SK-N-SH treated with all-trans-retinoic acid at 6 μM for 48 hours (cell line): ENCODE measurements at regions not wholly inside any gene's neighbourhood (a gene's known extent, or its start where the extent isn't known, plus 50 kb on each side); places are given as distances from the start of the nearest gene placed in this dataset.
A peak's percentile ranks its signal among the peaks of the same experiment; 100 is the strongest.

Experiments used
- ATAC-seq: fragments of 200-7000 bp; cut with Tn5 transposase; 3 replicates; pipeline ENCODE4 v1.9.1; 2020; ENCODE audit warnings: mild to moderate bottlenecking, moderate library complexity
- BACH2 ChIP-seq: fragments of 250-450 bp; sonication (Bioruptor Pico); IDR thresholded peaks from 2 replicates; pipeline ENCODE4 v1.9.0; 2021; ENCODE audit warnings: mild to moderate bottlenecking, borderline replicate concordance
- CSDC2 ChIP-seq: fragments of 250-450 bp; sonication (Bioruptor Pico); IDR thresholded peaks from 2 replicates; pipeline ENCODE4 v1.5.0; 2020; ENCODE audit warnings: mild to moderate bottlenecking, moderate library complexity
- ESRRG ChIP-seq: fragments of 250-450 bp; sonication (Bioruptor Pico); IDR thresholded peaks from 2 replicates; pipeline ENCODE4 v1.6.1; 2021; ENCODE audit warnings: mild to moderate bottlenecking
- GLIS3 ChIP-seq: fragments of 250-450 bp; sonication (Bioruptor Pico); IDR thresholded peaks from 2 replicates; pipeline ENCODE4 v1.5.0; 2020; ENCODE audit warnings: mild to moderate bottlenecking, moderate library complexity
- ISL1 ChIP-seq: fragments of 250-450 bp; sonication (Bioruptor Pico); IDR thresholded peaks from 2 replicates; pipeline ENCODE4 v2.1.2; 2022; ENCODE audit warnings: mild to moderate bottlenecking, moderate library complexity
- OSR1 ChIP-seq: fragments of 250-450 bp; sonication (Bioruptor Pico); IDR thresholded peaks from 2 replicates; pipeline ENCODE4 v1.8.0; 2022; ENCODE audit warnings: moderate library complexity, mild to moderate bottlenecking, inconsistent platforms
- PPARA ChIP-seq: fragments of 250-450 bp; sonication (Bioruptor Pico); IDR thresholded peaks from 2 replicates; pipeline ENCODE4 v1.5.0; 2020; ENCODE audit warnings: mild to moderate bottlenecking, borderline replicate concordance
- SNAI2 ChIP-seq: fragments of 250-450 bp; sonication (Bioruptor Pico); IDR thresholded peaks from 2 replicates; pipeline ENCODE4 v1.5.0; 2020; ENCODE audit warnings: mild to moderate bottlenecking, moderate library complexity
- TCF4 ChIP-seq: fragments of 250-450 bp; sonication (Bioruptor Pico); IDR thresholded peaks from 2 replicates; pipeline ENCODE4 v1.8.0; 2021; ENCODE audit warnings: mild to moderate bottlenecking, moderate library complexity, borderline replicate concordance
- TOX ChIP-seq: fragments of 250-450 bp; sonication (Bioruptor Pico); IDR thresholded peaks from 2 replicates; pipeline ENCODE4 v1.8.0; 2021; ENCODE audit warnings: mild to moderate bottlenecking, moderate library complexity, borderline replicate concordance
- ZFP3 ChIP-seq: fragments of 250-450 bp; sonication (Bioruptor Pico); IDR thresholded peaks from 2 replicates; pipeline ENCODE4 v1.5.0; 2020; ENCODE audit warnings: mild to moderate bottlenecking, moderate library complexity
- ZNF565 ChIP-seq: fragments of 450-650 bp; formaldehyde crosslinking; conservative IDR thresholded peaks from 2 replicates; pipeline ENCODE4 v1.5.0; 2020; ENCODE audit warnings: low read depth, mild to moderate bottlenecking, moderate library complexity
- ZNF70 ChIP-seq: fragments of 450-650 bp; formaldehyde crosslinking; IDR thresholded peaks from 2 replicates; pipeline ENCODE4 v1.5.0; 2020; ENCODE audit warnings: mild to moderate bottlenecking, moderate library complexity
- ZNF8 ChIP-seq: fragments of 450-650 bp; formaldehyde crosslinking; IDR thresholded peaks from 2 replicates; pipeline ENCODE4 v1.5.0; 2020; ENCODE audit warnings: mild to moderate bottlenecking, moderate library complexity
- TF ChIP-seq, protein P1 (sequence below): fragments of 250-450 bp; sonication (Bioruptor Pico); IDR thresholded peaks from 2 replicates; pipeline ENCODE4 v1.5.0; 2020; ENCODE audit warnings: mild to moderate bottlenecking, moderate library complexity
- TF ChIP-seq, protein P2 (sequence below): fragments of 250-450 bp; sonication (Bioruptor Pico); IDR thresholded peaks from 2 replicates; pipeline ENCODE4 v1.5.1; 2020; ENCODE audit warnings: low read depth, mild to moderate bottlenecking, moderate library complexity
- TF ChIP-seq, protein P3 (sequence below): fragments of 250-450 bp; sonication (Bioruptor Pico); IDR thresholded peaks from 2 replicates; pipeline ENCODE4 v1.8.0; 2020; ENCODE audit warnings: mild to moderate bottlenecking, moderate library complexity, borderline replicate concordance
- TF ChIP-seq, protein P4 (sequence below): fragments of 250-450 bp; sonication (Bioruptor Pico); IDR thresholded peaks from 2 replicates; pipeline ENCODE4 v1.5.1; 2021; ENCODE audit warnings: mild to moderate bottlenecking, moderate library complexity
- TF ChIP-seq, protein P5 (sequence below): fragments of 250-450 bp; sonication (Bioruptor Pico); IDR thresholded peaks from 2 replicates; pipeline ENCODE4 v1.8.0; 2021; ENCODE audit warnings: low read depth, mild to moderate bottlenecking, moderate library complexity, borderline replicate concordance

DNA sequence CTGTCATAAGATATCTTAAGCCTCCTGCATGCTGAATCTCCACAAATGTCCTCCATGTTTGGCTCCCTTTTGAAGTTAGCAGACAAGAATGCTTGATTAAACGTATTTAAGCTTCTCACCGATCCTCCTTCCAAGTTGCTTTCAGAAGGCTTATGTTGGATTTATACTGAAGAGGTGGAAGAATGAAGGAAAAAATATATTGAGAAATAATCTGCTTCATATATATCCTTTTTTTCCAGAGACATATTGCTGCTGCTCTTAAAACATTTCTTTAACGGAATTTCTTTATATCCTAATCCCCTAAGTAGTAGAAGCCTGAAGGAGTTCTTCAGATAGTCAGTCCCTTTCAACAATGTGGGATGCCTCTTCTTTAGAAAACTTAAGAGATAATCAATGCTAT lies 329.0 kb upstream of the MARCKS start:
- ATAC-seq: no peak

DNA sequence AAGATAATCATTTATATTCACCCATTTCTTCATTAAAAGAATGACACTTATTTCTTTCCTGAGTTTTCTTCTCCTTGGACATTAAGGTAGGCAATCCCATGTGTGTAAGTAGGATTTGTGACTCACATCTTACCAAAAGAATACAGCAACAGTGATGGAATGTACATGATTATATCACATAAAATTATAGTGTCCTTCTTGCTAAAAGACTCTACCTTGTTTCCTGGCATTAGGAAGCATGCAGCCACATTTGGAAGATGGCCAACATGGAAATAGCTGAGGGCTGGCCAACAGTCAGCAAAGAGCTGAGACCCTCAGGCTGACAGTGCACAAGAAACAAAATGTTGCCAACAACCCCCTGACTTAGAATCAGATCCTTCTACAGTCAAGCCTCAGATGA lies 327.9 kb upstream of the MARCKS start:
- ATAC-seq: peak; percentile 62; the same call in 2 of the 3 replicates
- 0 out of 2 replicates have a peak, but pooled peaks have one; percentile 19 for TF ChIP-seq ISL1 (CRISPR knock-in tag)
- no peak for TF ChIP-seq ZNF565 (CRISPR knock-in tag)
- no peak for TF ChIP-seq GLIS3 (CRISPR knock-in tag)

More for the DNA sequence above, 329.0 kb upstream of the MARCKS start:
- TF ChIP-seq, protein P1, sequence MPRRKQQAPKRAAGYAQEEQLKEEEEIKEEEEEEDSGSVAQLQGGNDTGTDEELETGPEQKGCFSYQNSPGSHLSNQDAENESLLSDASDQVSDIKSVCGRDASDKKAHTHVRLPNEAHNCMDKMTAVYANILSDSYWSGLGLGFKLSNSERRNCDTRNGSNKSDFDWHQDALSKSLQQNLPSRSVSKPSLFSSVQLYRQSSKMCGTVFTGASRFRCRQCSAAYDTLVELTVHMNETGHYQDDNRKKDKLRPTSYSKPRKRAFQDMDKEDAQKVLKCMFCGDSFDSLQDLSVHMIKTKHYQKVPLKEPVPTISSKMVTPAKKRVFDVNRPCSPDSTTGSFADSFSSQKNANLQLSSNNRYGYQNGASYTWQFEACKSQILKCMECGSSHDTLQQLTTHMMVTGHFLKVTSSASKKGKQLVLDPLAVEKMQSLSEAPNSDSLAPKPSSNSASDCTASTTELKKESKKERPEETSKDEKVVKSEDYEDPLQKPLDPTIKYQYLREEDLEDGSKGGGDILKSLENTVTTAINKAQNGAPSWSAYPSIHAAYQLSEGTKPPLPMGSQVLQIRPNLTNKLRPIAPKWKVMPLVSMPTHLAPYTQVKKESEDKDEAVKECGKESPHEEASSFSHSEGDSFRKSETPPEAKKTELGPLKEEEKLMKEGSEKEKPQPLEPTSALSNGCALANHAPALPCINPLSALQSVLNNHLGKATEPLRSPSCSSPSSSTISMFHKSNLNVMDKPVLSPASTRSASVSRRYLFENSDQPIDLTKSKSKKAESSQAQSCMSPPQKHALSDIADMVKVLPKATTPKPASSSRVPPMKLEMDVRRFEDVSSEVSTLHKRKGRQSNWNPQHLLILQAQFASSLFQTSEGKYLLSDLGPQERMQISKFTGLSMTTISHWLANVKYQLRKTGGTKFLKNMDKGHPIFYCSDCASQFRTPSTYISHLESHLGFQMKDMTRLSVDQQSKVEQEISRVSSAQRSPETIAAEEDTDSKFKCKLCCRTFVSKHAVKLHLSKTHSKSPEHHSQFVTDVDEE: no peak
- TF ChIP-seq ISL1 (CRISPR knock-in tag) (no peak), PPARA (CRISPR knock-in tag) (no peak), ESRRG (CRISPR knock-in tag) (no peak), TOX (CRISPR knock-in tag) (no peak), ZNF8 (no peak), ZFP3 (CRISPR knock-in tag) (no peak), GLIS3 (CRISPR knock-in tag) (no peak), ZNF70 (CRISPR knock-in tag) (no peak), BACH2 (CRISPR knock-in tag) (no peak)
- TF ChIP-seq, protein P2, sequence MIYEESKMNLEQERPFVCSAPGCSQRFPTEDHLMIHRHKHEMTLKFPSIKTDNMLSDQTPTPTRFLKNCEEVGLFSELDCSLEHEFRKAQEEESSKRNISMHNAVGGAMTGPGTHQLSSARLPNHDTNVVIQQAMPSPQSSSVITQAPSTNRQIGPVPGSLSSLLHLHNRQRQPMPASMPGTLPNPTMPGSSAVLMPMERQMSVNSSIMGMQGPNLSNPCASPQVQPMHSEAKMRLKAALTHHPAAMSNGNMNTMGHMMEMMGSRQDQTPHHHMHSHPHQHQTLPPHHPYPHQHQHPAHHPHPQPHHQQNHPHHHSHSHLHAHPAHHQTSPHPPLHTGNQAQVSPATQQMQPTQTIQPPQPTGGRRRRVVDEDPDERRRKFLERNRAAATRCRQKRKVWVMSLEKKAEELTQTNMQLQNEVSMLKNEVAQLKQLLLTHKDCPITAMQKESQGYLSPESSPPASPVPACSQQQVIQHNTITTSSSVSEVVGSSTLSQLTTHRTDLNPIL (CRISPR knock-in tag): no peak

DNA sequence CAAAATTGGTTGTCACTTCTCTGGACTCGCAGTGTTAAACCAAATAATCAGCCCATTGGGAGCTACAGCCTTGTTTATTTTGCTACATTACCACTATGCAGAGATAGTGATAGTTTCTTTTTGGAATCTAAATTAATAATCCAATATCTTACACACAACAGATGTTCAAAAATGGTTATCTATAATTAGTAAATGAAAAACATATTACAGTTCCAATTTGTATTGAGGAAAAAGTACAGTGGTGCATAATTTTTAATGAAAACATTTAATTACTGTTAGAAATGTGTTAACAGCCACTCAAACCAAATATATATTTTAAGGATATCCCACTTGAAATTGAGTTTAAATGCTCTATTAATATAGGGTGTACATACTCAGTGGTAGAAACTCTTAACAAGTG lies 327.3 kb upstream of the MARCKS start:
- TF ChIP-seq TCF4 (CRISPR knock-in tag) (peak; percentile 96), PPARA (CRISPR knock-in tag) (no peak)
- TF ChIP-seq, protein P1: 0 out of 2 replicates have a peak, but pooled peaks have one; percentile 19
- TF ChIP-seq, protein P3, sequence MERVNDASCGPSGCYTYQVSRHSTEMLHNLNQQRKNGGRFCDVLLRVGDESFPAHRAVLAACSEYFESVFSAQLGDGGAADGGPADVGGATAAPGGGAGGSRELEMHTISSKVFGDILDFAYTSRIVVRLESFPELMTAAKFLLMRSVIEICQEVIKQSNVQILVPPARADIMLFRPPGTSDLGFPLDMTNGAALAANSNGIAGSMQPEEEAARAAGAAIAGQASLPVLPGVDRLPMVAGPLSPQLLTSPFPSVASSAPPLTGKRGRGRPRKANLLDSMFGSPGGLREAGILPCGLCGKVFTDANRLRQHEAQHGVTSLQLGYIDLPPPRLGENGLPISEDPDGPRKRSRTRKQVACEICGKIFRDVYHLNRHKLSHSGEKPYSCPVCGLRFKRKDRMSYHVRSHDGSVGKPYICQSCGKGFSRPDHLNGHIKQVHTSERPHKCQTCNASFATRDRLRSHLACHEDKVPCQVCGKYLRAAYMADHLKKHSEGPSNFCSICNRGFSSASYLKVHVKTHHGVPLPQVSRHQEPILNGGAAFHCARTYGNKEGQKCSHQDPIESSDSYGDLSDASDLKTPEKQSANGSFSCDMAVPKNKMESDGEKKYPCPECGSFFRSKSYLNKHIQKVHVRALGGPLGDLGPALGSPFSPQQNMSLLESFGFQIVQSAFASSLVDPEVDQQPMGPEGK: no peak
- no peak for ATAC-seq

DNA sequence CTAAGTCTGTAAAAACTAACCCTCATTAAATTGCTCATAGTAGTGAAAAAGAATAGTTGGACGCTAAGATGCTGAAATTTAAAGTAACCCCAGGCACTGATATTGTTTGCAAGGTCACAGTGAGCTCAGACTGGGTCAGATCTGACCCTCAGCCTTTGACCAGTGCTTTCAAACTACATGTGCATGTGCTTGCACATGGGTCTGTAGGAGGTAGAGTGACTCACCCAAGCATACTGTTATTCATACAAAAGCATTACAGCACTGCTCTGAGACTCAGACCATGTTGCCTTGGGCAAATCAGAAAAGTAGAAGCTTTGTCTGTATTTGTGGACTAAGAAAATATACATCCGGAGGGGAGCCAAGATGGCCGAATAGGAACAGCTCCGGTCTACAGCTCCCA lies 326.4 kb upstream of the MARCKS start:
- TF ChIP-seq GLIS3 (CRISPR knock-in tag): no peak
- TF ChIP-seq, protein P3: no peak
- TF ChIP-seq SNAI2: no peak
- ATAC-seq: 0 out of 3 replicates have a peak, but pooled peaks have one; percentile 28

DNA sequence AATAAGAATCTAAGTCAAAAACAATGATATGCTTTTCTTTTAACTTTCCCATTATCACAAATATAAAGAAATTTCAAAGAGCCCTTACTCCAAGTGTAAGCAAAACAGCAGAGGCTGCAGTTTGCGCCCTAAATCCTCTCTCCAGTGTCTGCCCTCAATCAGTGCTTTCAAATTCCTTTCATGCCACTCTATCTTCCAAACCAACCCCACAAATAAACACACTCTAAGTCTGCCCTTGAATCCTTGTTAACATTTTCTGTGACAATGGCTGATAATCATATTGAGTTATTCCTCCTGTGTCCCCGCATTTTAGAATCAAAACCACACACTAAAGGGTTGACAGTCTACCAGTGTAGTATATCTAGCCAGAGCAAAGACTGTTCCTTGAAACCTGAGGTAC lies 317.9 kb upstream of the MARCKS start:
- TF ChIP-seq BACH2 (CRISPR knock-in tag): no peak
- TF ChIP-seq CSDC2 (CRISPR knock-in tag): no peak
- no peak for TF ChIP-seq GLIS3 (CRISPR knock-in tag)
- TF ChIP-seq TCF4 (CRISPR knock-in tag): no peak
- no peak for TF ChIP-seq TOX (CRISPR knock-in tag)
- TF ChIP-seq, protein P4, sequence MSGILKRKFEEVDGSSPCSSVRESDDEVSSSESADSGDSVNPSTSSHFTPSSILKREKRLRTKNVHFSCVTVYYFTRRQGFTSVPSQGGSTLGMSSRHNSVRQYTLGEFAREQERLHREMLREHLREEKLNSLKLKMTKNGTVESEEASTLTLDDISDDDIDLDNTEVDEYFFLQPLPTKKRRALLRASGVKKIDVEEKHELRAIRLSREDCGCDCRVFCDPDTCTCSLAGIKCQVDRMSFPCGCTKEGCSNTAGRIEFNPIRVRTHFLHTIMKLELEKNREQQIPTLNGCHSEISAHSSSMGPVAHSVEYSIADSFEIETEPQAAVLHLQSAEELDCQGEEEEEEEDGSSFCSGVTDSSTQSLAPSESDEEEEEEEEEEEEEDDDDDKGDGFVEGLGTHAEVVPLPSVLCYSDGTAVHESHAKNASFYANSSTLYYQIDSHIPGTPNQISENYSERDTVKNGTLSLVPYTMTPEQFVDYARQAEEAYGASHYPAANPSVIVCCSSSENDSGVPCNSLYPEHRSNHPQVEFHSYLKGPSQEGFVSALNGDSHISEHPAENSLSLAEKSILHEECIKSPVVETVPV (CRISPR knock-in tag): no peak
- no peak for TF ChIP-seq SNAI2
- TF ChIP-seq, protein P5, sequence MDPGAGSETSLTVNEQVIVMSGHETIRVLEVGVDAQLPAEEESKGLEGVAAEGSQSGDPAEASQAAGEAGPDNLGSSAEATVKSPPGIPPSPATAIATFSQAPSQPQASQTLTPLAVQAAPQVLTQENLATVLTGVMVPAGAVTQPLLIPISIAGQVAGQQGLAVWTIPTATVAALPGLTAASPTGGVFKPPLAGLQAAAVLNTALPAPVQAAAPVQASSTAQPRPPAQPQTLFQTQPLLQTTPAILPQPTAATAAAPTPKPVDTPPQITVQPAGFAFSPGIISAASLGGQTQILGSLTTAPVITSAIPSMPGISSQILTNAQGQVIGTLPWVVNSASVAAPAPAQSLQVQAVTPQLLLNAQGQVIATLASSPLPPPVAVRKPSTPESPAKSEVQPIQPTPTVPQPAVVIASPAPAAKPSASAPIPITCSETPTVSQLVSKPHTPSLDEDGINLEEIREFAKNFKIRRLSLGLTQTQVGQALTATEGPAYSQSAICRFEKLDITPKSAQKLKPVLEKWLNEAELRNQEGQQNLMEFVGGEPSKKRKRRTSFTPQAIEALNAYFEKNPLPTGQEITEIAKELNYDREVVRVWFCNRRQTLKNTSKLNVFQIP (CRISPR knock-in tag): no peak
- no peak for TF ChIP-seq PPARA (CRISPR knock-in tag)
- no peak for TF ChIP-seq OSR1 (CRISPR knock-in tag)
- no peak for TF ChIP-seq ZNF565 (CRISPR knock-in tag)
- TF ChIP-seq, all 23 proteins: peak for 0
- ATAC-seq: peak; percentile 68
